Keratinocyte (primary cell): ENCODE measurements at regions not wholly inside any gene's neighbourhood (a gene's known extent, or its start where the extent isn't known, plus 50 kb on each side); places are given as distances from the start of the nearest gene placed in this dataset.

Source experiments
- DNase-seq: peaks from one replicate; pipeline ENCODE4 v3.0.0-alpha.2; 2011; ENCODE audit warnings: low read depth, missing footprints, low spot score
- FAIRE-seq: peaks from 2 replicates; lab custom pipeline; 2011; peaks lifted over from hg19 to GRCh38; lab: Jason Lieb, UNC
- H2AFZ ChIP-seq: 2 replicates; pipeline ENCODE4 v1.6.0; 2012; ENCODE audit warnings: low read length, control low read depth, inconsistent platforms; ENCODE audit not compliant: control insufficient read depth
- H3K27ac ChIP-seq: 2 replicates; pipeline ENCODE4 v1.5.1; 2011; ENCODE audit warnings: low read length; ENCODE audit not compliant: control insufficient read depth, insufficient read depth
- H3K27me3 ChIP-seq: 3 replicates; pipeline ENCODE4 v1.6.0; 2011; ENCODE audit warnings: low read length; ENCODE audit not compliant: control insufficient read depth, insufficient read depth; ENCODE audit errors: extremely low read depth
- H3K36me3 ChIP-seq, 2 experiments: 2 replicates in 1 of 2; 3 replicates in 1 of 2; pipeline ENCODE4 v1.5.1; 2011; ENCODE audit warnings: low read length in 2 of 2, mild to moderate bottlenecking in 1 of 2; ENCODE audit not compliant: control insufficient read depth in 2 of 2, insufficient read depth in 2 of 2; ENCODE audit errors: extremely low read depth in 1 of 2
- H3K4me1 ChIP-seq: 3 replicates; pipeline ENCODE4 v1.5.1; 2011; ENCODE audit warnings: low read length; ENCODE audit not compliant: control insufficient read depth, insufficient read depth; ENCODE audit errors: extremely low read depth
- H3K4me2 ChIP-seq: 3 replicates; pipeline ENCODE4 v1.6.0; 2011; ENCODE audit warnings: low read depth, low read length; ENCODE audit not compliant: control insufficient read depth, insufficient read depth; ENCODE audit errors: extremely low read depth
- H3K4me3 ChIP-seq, 3 experiments: fragments of 200-600 bp in 1 of 3; sonication (generic) in 1 of 3; 2 replicates in 2 of 3; 3 replicates in 1 of 3; pipeline ENCODE4 v1.5.1; 2011 to 2016; ENCODE audit warnings: low read length in 3 of 3, mild to moderate bottlenecking in 3 of 3, control low read depth in 2 of 3, inconsistent platforms in 1 of 3, low read depth in 1 of 3, mixed read lengths in 1 of 3, mixed run types in 1 of 3, moderate library complexity in 1 of 3; ENCODE audit not compliant: control insufficient read depth in 2 of 3, insufficient read depth in 2 of 3; ENCODE audit errors: extremely low read depth in 1 of 3
- H3K79me2 ChIP-seq: 2 replicates; pipeline ENCODE4 v1.6.0; 2012; ENCODE audit warnings: low read length; ENCODE audit not compliant: control insufficient read depth, insufficient read depth
- H3K9ac ChIP-seq: 3 replicates; pipeline ENCODE4 v1.6.0; 2011; ENCODE audit warnings: low read length; ENCODE audit not compliant: control insufficient read depth, insufficient read depth; ENCODE audit errors: extremely low read depth
- H3K9me1 ChIP-seq: 3 replicates; pipeline ENCODE4 v1.6.0; 2011; ENCODE audit warnings: low read length; ENCODE audit not compliant: control insufficient read depth, insufficient read depth; ENCODE audit errors: extremely low read depth
- H3K9me3 ChIP-seq: 2 replicates; pipeline ENCODE4 v1.5.1; 2012; ENCODE audit warnings: low read depth, low read length; ENCODE audit not compliant: control insufficient read depth
- H4K20me1 ChIP-seq: 3 replicates; pipeline ENCODE4 v1.6.0; 2011; ENCODE audit warnings: low read length; ENCODE audit not compliant: control insufficient read depth, insufficient read depth; ENCODE audit errors: extremely low read depth
- EZH2 ChIP-seq: IDR thresholded peaks from one replicate; pipeline ENCODE4 v1.6.1; 2012; ENCODE audit warnings: inconsistent platforms, mild to moderate bottlenecking, low read length, moderate library complexity
- dilution Hi-C: fragments of 300-500 bp; cut with MboI; formaldehyde crosslinking; loops from one replicate; pipeline ENCODE4 v1.7.0; 2020; ENCODE audit warnings: low sequenced_read_pairs; ENCODE audit not compliant: extremely low pct_ligation_motif_present
- TF ChIP-seq, protein P1 (sequence below), 3 experiments: IDR thresholded peaks in 1 of 3; conservative IDR thresholded peaks in 1 of 3; optimal IDR thresholded peaks in 1 of 3; 2 replicates in 2 of 3; 3 replicates in 1 of 3; pipeline versions ENCODE3 to v1.5.1; 2011; ENCODE audit warnings: low read length in 3 of 3, mild to moderate bottlenecking in 3 of 3, moderate library complexity in 2 of 3, control low read depth in 1 of 3, inconsistent platforms in 1 of 3; ENCODE audit not compliant: insufficient read depth in 2 of 3; ENCODE audit errors: extremely low read depth in 1 of 3

DNA sequence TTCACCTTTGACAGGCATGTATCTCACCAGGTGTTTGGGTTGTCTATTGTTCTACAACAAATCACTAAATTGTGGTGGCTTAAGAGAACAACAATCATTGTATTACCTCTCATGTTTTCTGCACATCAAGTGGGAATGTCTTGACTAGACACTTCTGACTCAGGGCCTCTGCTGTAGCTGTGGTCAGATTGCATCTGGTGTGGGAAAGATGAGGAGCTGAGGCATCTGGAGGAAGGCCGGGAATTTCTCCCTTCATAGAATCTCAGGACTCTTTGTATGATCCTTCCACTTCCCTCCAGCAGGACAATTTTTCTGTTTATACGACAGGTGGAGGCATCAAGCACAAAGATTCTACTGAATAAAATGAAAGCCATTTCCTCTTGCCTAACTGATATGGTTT, 511.8 kb upstream of the NBEA start:
- no peak overlapping the region for H3K4me2 ChIP-seq
- no peaks in the 10 kb centered on the region for H4K20me1 ChIP-seq
- dilution Hi-C loops: no loop called here
- no peaks in the 10 kb centered on the region for H3K27me3 ChIP-seq
- H3K9me1 ChIP-seq: no peaks in the 10 kb centered on the region
- no peak overlapping the region for H3K9ac ChIP-seq
- DNase-seq: no peak
- H3K9me3 ChIP-seq: no peaks in the 10 kb centered on the region
- no peak overlapping the region for H3K27ac ChIP-seq
- H3K4me1 ChIP-seq: no peaks in the 10 kb centered on the region
- no peak overlapping the region for H2AFZ ChIP-seq
- no peaks in the 10 kb centered on the region for H3K36me3 ChIP-seq
- FAIRE-seq: no peak
- TF ChIP-seq, protein P1, sequence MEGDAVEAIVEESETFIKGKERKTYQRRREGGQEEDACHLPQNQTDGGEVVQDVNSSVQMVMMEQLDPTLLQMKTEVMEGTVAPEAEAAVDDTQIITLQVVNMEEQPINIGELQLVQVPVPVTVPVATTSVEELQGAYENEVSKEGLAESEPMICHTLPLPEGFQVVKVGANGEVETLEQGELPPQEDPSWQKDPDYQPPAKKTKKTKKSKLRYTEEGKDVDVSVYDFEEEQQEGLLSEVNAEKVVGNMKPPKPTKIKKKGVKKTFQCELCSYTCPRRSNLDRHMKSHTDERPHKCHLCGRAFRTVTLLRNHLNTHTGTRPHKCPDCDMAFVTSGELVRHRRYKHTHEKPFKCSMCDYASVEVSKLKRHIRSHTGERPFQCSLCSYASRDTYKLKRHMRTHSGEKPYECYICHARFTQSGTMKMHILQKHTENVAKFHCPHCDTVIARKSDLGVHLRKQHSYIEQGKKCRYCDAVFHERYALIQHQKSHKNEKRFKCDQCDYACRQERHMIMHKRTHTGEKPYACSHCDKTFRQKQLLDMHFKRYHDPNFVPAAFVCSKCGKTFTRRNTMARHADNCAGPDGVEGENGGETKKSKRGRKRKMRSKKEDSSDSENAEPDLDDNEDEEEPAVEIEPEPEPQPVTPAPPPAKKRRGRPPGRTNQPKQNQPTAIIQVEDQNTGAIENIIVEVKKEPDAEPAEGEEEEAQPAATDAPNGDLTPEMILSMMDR (optimal IDR thresholded peaks at IDR 0.05 in 1 of 3, IDR thresholded peaks at IDR 0.05 in 1 of 3, conservative IDR thresholded peaks at IDR 0.05 in 1 of 3; ENCODE audit: extremely low read depth in 1 of 3, insufficient read depth in 2 of 3, low read length in 3 of 3): no peak
- TF ChIP-seq EZH2: no peak
- H3K4me3 ChIP-seq: no peak overlapping the region
- no peaks in the 10 kb centered on the region for H3K79me2 ChIP-seq

DNA sequence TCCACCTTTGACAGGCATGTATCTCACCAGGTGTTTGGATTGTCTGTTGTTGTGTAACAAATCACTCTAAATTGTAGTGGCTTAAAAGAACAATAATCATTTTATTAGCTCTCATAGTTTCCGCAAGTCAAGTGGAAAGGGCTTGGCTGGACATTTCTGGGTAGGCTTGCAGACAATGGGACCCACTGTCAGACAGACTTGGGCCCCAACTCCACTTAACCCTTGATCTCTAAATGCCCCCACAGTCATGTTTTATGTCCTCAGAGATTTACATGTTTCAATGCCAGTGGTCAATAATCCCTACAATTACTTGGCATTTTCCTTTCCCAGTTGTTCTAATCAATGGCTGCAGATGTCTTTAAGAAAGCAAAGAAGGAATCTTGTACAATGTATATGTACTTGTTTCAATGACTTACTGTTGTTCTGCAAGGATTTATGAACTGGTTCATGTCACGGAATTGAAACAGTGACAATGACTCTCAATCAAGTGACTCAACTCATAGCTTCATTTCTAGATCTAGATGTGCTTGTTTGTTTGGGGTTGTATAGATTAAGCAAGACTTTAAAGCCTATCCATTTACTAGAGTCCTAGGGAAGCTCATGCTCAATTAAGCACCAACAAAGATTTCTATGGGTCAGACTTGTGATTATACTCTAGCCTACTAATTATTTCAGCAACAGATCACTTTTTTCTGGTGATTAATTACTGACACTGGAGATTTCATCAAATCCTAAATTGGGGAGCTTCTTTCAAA, 510.1 kb upstream of the NBEA start:
- Histone ChIP-seq H4K20me1 (no peaks in the 10 kb centered on the region), H3K4me2 (no peak overlapping the region), H3K9ac (no peak overlapping the region), H3K4me3 (no peak overlapping the region), H3K79me2 (no peaks in the 10 kb centered on the region), H3K9me1 (no peaks in the 10 kb centered on the region), H3K9me3 (no peaks in the 10 kb centered on the region), H2AFZ (no peak overlapping the region), H3K4me1 (no peaks in the 10 kb centered on the region), H3K27ac (no peak overlapping the region), H3K36me3 (no peaks in the 10 kb centered on the region), H3K27me3 (no peaks in the 10 kb centered on the region)
- dilution Hi-C loops: no loop called here
- DNase-seq (no peak), FAIRE-seq (no peak)
- TF ChIP-seq, protein P1 (optimal IDR thresholded peaks at IDR 0.05 in 1 of 3, IDR thresholded peaks at IDR 0.05 in 1 of 3, conservative IDR thresholded peaks at IDR 0.05 in 1 of 3; ENCODE audit: extremely low read depth in 1 of 3, insufficient read depth in 2 of 3, low read length in 3 of 3): no peak
- no peak for TF ChIP-seq EZH2
